OCI-LY1 (cell line): ENCODE measurements at regions not wholly inside any gene's neighbourhood (a gene's known extent, or its start where the extent isn't known, plus 50 kb on each side); places are given as distances from the start of the nearest gene placed in this dataset.

Experiments
- H2AFZ ChIP-seq: fragments of 200-600 bp; sonication (generic), shearing (Covaris generic); 2 replicates; pipeline ENCODE4 v1.6.0; 2014; ENCODE audit warnings: antibody characterized with exemption, mild to moderate bottlenecking, low read length
- H3F3A ChIP-seq: fragments of 200-600 bp; sonication (generic), shearing (Covaris generic); 2 replicates; pipeline ENCODE4 v1.6.0; 2014; ENCODE audit warnings: mild to moderate bottlenecking, antibody characterized with exemption, low read length, moderate library complexity; ENCODE audit not compliant: insufficient read depth
- H3K27ac ChIP-seq: fragments of 200-600 bp; sonication (generic); 2 replicates; pipeline ENCODE4 v1.5.1; 2014; ENCODE audit warnings: low read length, mixed run types, mild to moderate bottlenecking, low read depth; ENCODE audit not compliant: poor library complexity, severe bottlenecking
- H3K27me3 ChIP-seq: fragments of 200-600 bp; sonication (generic); 2 replicates; pipeline ENCODE4 v1.6.0; 2014; ENCODE audit warnings: antibody characterized with exemption, mild to moderate bottlenecking, low read length, moderate library complexity; ENCODE audit not compliant: insufficient read depth
- H3K36me3 ChIP-seq: fragments of 200-600 bp; sonication (generic); 2 replicates; pipeline ENCODE4 v1.6.1; 2014; ENCODE audit warnings: mild to moderate bottlenecking, antibody characterized with exemption, low read length, moderate library complexity, mixed read lengths; ENCODE audit not compliant: insufficient read depth
- H3K4me1 ChIP-seq: fragments of 200-600 bp; sonication (generic); 2 replicates; pipeline ENCODE4 v1.5.1; 2014; ENCODE audit warnings: mild to moderate bottlenecking, low read length, moderate library complexity; ENCODE audit not compliant: insufficient read depth, severe bottlenecking
- H3K4me2 ChIP-seq: fragments of 200-600 bp; sonication (generic), shearing (Covaris generic); 2 replicates; pipeline ENCODE4 v1.6.1; 2014; ENCODE audit warnings: low read length
- H3K4me3 ChIP-seq: fragments of 200-600 bp; sonication (generic); 2 replicates; pipeline ENCODE4 v1.5.1; 2014; ENCODE audit warnings: low read length, low read depth, mild to moderate bottlenecking, mixed read lengths; ENCODE audit not compliant: poor library complexity, severe bottlenecking
- H3K79me2 ChIP-seq: fragments of 200-600 bp; shearing (Covaris generic); 2 replicates; pipeline ENCODE4 v1.6.1; 2016; ENCODE audit warnings: mixed run types, low read length, mixed read lengths; ENCODE audit not compliant: insufficient read depth
- H3K9ac ChIP-seq: fragments of 200-600 bp; sonication (generic), shearing (Covaris generic); 2 replicates; pipeline ENCODE4 v1.6.1; 2014; ENCODE audit warnings: mild to moderate bottlenecking, low read length, mixed read lengths
- H3K9me2 ChIP-seq: fragments of 200-600 bp; sonication (generic), shearing (Covaris generic); 2 replicates; pipeline ENCODE4 v1.6.1; 2014; ENCODE audit warnings: low read depth, mild to moderate bottlenecking, low read length, mixed read lengths
- H3K9me3 ChIP-seq: fragments of 200-600 bp; shearing (Covaris generic); 2 replicates; pipeline ENCODE4 v1.6.1; 2014; ENCODE audit warnings: low read length, mixed read lengths
- H4K20me1 ChIP-seq: fragments of 200-600 bp; sonication (generic), shearing (Covaris generic); 2 replicates; pipeline ENCODE4 v1.6.0; 2016; ENCODE audit warnings: mild to moderate bottlenecking, low read length; ENCODE audit not compliant: insufficient read depth
- EZH2 ChIP-seq: fragments of 200-600 bp; sonication (generic), shearing (Covaris generic); IDR thresholded peaks from 2 replicates; pipeline ENCODE4 v1.8.0; 2017; ENCODE audit warnings: borderline replicate concordance, mixed run types, mild to moderate bottlenecking, antibody characterized with exemption, low read length, moderate library complexity, mixed read lengths
- TF ChIP-seq, protein P1 (sequence below): fragments of 200-600 bp; sonication (generic), shearing (Covaris generic); IDR thresholded peaks from 2 replicates; pipeline ENCODE4 v1.5.1; 2017; ENCODE audit warnings: mild to moderate bottlenecking, antibody characterized with exemption, low read length, moderate library complexity, mixed read lengths

DNA sequence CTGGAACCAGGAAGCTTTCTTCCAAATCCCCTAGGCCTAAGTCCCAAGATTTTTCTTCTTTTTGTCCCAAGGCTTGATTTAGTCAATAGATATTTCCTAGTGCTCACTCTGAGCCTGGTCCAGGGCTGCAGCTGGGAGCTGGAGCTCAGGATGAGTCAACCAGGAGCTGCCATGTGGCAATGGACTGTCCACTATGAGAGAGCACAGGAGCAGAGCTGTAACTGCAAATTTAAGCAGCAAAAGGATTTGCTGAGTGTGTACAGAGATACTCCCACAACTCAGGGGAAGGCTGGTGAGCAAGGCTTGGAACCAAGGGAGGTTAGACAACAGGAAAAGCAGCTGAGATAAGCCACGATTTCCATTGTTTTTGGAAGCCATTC is 92.1 kb upstream of the CXCL12 start:
- no peak overlapping the region for H3K4me2 ChIP-seq
- H3K4me1 ChIP-seq: no peaks in the 10 kb centered on the region
- H2AFZ ChIP-seq: no peak overlapping the region
- no peaks in the 10 kb centered on the region for H3K79me2 ChIP-seq
- H3K27me3 ChIP-seq: no peaks in the 10 kb centered on the region
- no peak overlapping the region for H3K27ac ChIP-seq
- H3K9ac ChIP-seq: no peak overlapping the region
- no peaks in the 10 kb centered on the region for H3K9me3 ChIP-seq
- H3K4me3 ChIP-seq: no peak overlapping the region
- no peaks in the 10 kb centered on the region for H3F3A ChIP-seq
- no peaks in the 10 kb centered on the region for H3K36me3 ChIP-seq
- TF ChIP-seq, protein P1, sequence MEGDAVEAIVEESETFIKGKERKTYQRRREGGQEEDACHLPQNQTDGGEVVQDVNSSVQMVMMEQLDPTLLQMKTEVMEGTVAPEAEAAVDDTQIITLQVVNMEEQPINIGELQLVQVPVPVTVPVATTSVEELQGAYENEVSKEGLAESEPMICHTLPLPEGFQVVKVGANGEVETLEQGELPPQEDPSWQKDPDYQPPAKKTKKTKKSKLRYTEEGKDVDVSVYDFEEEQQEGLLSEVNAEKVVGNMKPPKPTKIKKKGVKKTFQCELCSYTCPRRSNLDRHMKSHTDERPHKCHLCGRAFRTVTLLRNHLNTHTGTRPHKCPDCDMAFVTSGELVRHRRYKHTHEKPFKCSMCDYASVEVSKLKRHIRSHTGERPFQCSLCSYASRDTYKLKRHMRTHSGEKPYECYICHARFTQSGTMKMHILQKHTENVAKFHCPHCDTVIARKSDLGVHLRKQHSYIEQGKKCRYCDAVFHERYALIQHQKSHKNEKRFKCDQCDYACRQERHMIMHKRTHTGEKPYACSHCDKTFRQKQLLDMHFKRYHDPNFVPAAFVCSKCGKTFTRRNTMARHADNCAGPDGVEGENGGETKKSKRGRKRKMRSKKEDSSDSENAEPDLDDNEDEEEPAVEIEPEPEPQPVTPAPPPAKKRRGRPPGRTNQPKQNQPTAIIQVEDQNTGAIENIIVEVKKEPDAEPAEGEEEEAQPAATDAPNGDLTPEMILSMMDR: no peak
- no peak for TF ChIP-seq EZH2
- no peaks in the 10 kb centered on the region for H3K9me2 ChIP-seq
- H4K20me1 ChIP-seq: no peaks in the 10 kb centered on the region

DNA sequence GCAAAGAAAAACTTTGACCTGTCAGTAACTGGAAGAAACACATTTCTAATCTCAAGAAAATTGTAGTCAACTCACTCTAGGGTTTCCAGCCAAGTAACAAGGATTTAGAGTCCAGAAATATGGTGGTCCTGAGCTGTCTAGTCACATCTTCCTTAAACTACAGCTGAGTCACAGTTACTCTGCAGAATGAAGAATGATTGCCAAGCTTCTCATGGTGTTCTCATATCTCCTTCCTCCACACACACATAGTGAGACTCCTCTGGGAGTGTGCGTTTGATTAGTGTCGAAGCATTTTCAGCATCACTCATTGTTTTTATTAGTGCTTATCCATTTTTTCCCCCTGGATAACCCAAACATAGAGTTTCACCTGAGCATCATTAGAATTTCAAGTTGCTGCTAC is 93.1 kb upstream of the CXCL12 start:
- Histone ChIP-seq H3F3A (no peaks in the 10 kb centered on the region), H3K9ac (no peak overlapping the region), H3K27me3 (no peaks in the 10 kb centered on the region), H4K20me1 (no peaks in the 10 kb centered on the region), H3K4me3 (no peak overlapping the region), H2AFZ (no peak overlapping the region), H3K9me2 (no peaks in the 10 kb centered on the region), H3K79me2 (no peaks in the 10 kb centered on the region), H3K4me1 (no peaks in the 10 kb centered on the region), H3K4me2 (no peak overlapping the region), H3K9me3 (no peaks in the 10 kb centered on the region), H3K36me3 (no peaks in the 10 kb centered on the region), H3K27ac (no peak overlapping the region)
- TF ChIP-seq, protein P1: no peak
- TF ChIP-seq EZH2: no peak

DNA sequence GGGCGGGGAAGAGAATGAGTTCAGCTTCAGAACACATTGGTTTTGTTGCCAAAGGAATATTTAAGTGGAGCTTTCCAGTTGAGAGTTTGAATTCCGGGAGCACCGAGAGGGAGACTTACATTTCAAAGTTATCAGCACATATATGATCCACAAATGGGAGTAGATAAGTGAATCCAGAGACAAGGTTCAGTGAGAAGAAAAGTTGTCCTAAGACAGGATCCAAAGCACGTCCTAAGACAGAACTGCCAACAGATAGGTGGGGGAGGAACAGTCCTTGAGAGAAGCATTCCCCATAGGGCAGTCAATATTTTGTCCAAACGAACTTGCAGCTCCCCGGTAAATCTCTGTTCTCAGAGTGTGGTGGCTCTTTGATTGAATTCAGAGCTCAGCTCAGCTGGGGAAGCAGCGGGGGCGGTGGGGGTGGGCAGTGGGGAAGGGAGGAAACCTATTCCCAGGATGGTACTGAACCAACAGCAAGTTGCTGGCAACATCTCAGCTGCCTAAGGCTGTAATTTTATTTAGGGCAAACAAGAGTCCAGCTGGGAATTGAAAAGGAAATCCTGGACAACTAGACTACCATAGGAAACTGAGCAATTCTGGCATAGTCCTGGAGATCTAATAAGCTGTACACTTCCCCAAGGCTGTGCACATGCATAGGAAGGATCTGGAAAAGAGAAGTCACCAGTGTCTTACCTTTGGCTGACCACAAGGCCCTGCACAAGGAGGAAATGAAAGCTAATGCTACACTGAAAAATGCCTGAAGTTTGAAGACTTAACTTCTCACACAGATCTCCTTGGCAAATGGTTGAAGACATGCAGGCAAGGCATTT is 94.2 kb upstream of the CXCL12 start:
- Histone ChIP-seq H3F3A (no peaks in the 10 kb centered on the region), H3K79me2 (no peaks in the 10 kb centered on the region), H3K36me3 (no peaks in the 10 kb centered on the region), H4K20me1 (no peaks in the 10 kb centered on the region), H3K27ac (no peak overlapping the region), H3K9me3 (no peaks in the 10 kb centered on the region), H3K9me2 (no peaks in the 10 kb centered on the region), H3K4me1 (no peaks in the 10 kb centered on the region), H3K4me2 (no peak overlapping the region), H2AFZ (no peak overlapping the region), H3K27me3 (no peaks in the 10 kb centered on the region), H3K4me3 (no peak overlapping the region), H3K9ac (no peak overlapping the region)
- TF ChIP-seq, protein P1: no peak
